Spleen (tissue), 11 donors: ENCODE measurements at regions not wholly inside any gene's neighbourhood (a gene's known extent, or its start where the extent isn't known, plus 50 kb on each side); places are given as distances from the start of the nearest gene placed in this dataset.

Source experiments
- DNase-seq: peaks from one replicate; pipeline ENCODE4 v3.0.0-alpha.2; 2020
- H3K27ac ChIP-seq, 8 donors: fragments of 200-600 bp; sonication (generic) in 7 of 8; 1 replicate in 4 of 8; 2 replicates in 4 of 8; pipeline versions ENCODE4 v1.5.0 to v1.8.0; 2016 to 2021; ENCODE audit warnings: inconsistent platforms in 4 of 8, mild to moderate bottlenecking in 4 of 8, moderate library complexity in 1 of 8
- H3K27me3 ChIP-seq, 7 donors: fragments of 200-600 bp; sonication (generic) in 6 of 7; replicated peaks in 1 of 7; 1 replicate in 4 of 7; 2 replicates in 3 of 7; pipeline versions ENCODE4 v1.5.0 to v1.8.0; 2016 to 2021; ENCODE audit warnings: inconsistent platforms in 3 of 7, mild to moderate bottlenecking in 1 of 7
- H3K36me3 ChIP-seq, 6 donors: fragments of 200-600 bp; sonication (generic) in 5 of 6; 1 replicate in 4 of 6; 2 replicates in 2 of 6; pipeline versions ENCODE4 v1.5.0 to v1.8.0; 2016 to 2021; ENCODE audit warnings: inconsistent platforms in 2 of 6
- H3K4me1 ChIP-seq, 6 donors: fragments of 200-600 bp; sonication (generic) in 5 of 6; 1 replicate in 3 of 6; 2 replicates in 3 of 6; pipeline versions ENCODE4 v1.5.0 to v1.8.0; 2016 to 2021; ENCODE audit warnings: inconsistent platforms in 3 of 6
- H3K4me3 ChIP-seq, 8 donors: fragments of 200-600 bp; sonication (generic) in 7 of 8; 1 replicate in 4 of 8; 2 replicates in 4 of 8; pipeline versions ENCODE4 v1.5.0 to v1.8.0; 2016 to 2021; ENCODE audit warnings: inconsistent platforms in 4 of 8, mild to moderate bottlenecking in 4 of 8, moderate library complexity in 2 of 8
- H3K9me3 ChIP-seq, 8 donors: fragments of 200-600 bp; sonication (generic) in 7 of 8; 1 replicate in 4 of 8; 2 replicates in 4 of 8; pipeline versions ENCODE4 v1.5.0 to v1.8.0; 2016 to 2021; ENCODE audit warnings: inconsistent platforms in 4 of 8
- POLR2A ChIP-seq, 3 donors: fragments of 450-650 bp; IDR thresholded peaks; one replicate each; pipeline ENCODE4 v1.5.1; 2017; ENCODE audit warnings: antibody characterized with exemption in 3 of 3, mild to moderate bottlenecking in 1 of 3
- POLR2AphosphoS5 ChIP-seq, 3 donors: sonication (generic); formaldehyde crosslinking; IDR thresholded peaks; one replicate each; pipeline ENCODE4 v1.5.1; 2017; ENCODE audit warnings: antibody characterized with exemption in 3 of 3
- WGBS, 5 donors: extraction: QIAGEN DNeasy Blood & Tissue Kit in 3 of 5; methylation state at CpG; one replicate each; pipeline versions ENCODE4 v1.1.5 to v1.1.7; 2013 to 2018; 5-methylcytosine and 5-hydroxymethylcytosine counted together
- intact Hi-C: fragments of 100-400 bp; cut with DNase I; formaldehyde crosslinking; loops from one replicate; pipeline ENCODE4 v1.15.0; 2023; ENCODE audit warnings: low total_unique reads
- TF ChIP-seq, protein P1 (sequence below), 11 experiments: fragments of 200-600 bp in 7 of 11; fragments of 450-650 bp in 4 of 11; sonication (generic) in 4 of 11; IDR thresholded peaks in 8 of 11; conservative IDR thresholded peaks in 3 of 11; 1 replicate in 7 of 11; 2 replicates in 4 of 11; pipeline versions ENCODE4 v1.4.0 to v1.8.0; 2016 to 2021; ENCODE audit warnings: antibody characterized with exemption in 11 of 11, inconsistent platforms in 4 of 11, mild to moderate bottlenecking in 1 of 11
- donor health status: healthy with polysubstance abuse.
- donor health status: DM: no; HTN: no; CAD: no; lungs with moderate emphysema.
- donor health status: DM: no; HTN: no; CAD: no.
- donor health status: Bipolar disorder and iron deficiency.
- donor health status: healthy.
- donor health status: DM: no; HTN: no; CAD: no.
- donor health status: DM: yes; HTN: yes; CAD: no.

DNA sequence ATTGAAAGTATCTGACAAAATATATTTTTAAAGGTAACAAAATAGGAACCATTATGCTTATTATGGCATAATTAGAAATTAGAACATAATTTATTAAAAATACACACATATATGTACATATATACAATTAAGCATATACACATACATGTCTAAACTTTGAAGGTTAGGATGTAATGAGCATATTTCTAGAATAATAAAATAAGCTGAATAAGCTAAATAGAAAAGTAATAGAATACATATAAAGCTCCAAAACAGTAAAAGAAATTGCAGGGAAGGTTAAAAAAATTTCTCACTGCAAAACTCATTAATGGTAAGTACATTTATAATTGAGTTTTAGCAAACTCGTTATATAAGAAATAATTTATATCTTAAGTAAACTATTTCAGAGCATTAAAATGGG, 1561.5 kb upstream of the ZEB2 start:
- TF ChIP-seq POLR2AphosphoS5 (IDR thresholded peaks at IDR 0.05) (no peak), POLR2A (IDR thresholded peaks at IDR 0.05) (no peak)
- TF ChIP-seq, protein P1, sequence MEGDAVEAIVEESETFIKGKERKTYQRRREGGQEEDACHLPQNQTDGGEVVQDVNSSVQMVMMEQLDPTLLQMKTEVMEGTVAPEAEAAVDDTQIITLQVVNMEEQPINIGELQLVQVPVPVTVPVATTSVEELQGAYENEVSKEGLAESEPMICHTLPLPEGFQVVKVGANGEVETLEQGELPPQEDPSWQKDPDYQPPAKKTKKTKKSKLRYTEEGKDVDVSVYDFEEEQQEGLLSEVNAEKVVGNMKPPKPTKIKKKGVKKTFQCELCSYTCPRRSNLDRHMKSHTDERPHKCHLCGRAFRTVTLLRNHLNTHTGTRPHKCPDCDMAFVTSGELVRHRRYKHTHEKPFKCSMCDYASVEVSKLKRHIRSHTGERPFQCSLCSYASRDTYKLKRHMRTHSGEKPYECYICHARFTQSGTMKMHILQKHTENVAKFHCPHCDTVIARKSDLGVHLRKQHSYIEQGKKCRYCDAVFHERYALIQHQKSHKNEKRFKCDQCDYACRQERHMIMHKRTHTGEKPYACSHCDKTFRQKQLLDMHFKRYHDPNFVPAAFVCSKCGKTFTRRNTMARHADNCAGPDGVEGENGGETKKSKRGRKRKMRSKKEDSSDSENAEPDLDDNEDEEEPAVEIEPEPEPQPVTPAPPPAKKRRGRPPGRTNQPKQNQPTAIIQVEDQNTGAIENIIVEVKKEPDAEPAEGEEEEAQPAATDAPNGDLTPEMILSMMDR (IDR thresholded peaks at IDR 0.05 in 8 of 11, conservative IDR thresholded peaks at IDR 0.05 in 3 of 11) = no peak
- no peak for DNase-seq
- H3K27me3 ChIP-seq = no peaks in the 10 kb centered on the region
- peaks cover 0 to 7% (median 2%) of the 10 kb centered on the region in 8 donors for H3K9me3 ChIP-seq
- intact Hi-C loops = no loop called here
- H3K27ac ChIP-seq = no peak overlapping the region
- no peaks in the 10 kb centered on the region for H3K36me3 ChIP-seq
- 75 to 93% (median 85%) methylated on average over 1 of the region's 1 CpG for WGBS, 5 donors
- no peaks in the 10 kb centered on the region for H3K4me1 ChIP-seq
- H3K4me3 ChIP-seq = no peak overlapping the region

DNA sequence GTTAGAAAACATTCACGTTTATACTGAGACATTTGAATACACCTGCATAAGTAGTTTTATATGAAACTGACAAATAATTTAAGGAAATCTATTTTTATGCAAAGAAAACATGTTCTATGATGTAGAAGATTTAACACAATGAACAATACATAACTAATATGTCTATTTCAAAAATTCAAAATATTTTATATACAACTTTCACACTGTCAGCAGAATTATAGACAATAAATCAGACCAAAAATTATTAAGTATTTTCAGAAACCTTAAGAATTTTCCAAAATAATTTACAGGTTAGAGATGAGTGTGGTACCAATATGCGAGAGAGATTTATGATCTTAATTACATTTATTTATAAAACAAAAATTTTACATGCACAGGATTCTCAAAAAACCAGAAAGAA, 1561.0 kb upstream of the ZEB2 start:
- H3K4me1 ChIP-seq = no peaks in the 10 kb centered on the region
- TF ChIP-seq POLR2AphosphoS5 (IDR thresholded peaks at IDR 0.05) (no peak), POLR2A (IDR thresholded peaks at IDR 0.05) (no peak)
- no peaks in the 10 kb centered on the region for H3K36me3 ChIP-seq
- no peak overlapping the region for H3K27ac ChIP-seq
- peaks cover 0 to 7% (median 2%) of the 10 kb centered on the region in 8 donors for H3K9me3 ChIP-seq
- intact Hi-C loops = no loop called here
- WGBS, 5 donors = 82 to 93% (median 85%) methylated on average over 2 of the region's 2 CpGs
- no peak overlapping the region for H3K4me3 ChIP-seq
- DNase-seq = no peak
- no peaks in the 10 kb centered on the region for H3K27me3 ChIP-seq

DNA sequence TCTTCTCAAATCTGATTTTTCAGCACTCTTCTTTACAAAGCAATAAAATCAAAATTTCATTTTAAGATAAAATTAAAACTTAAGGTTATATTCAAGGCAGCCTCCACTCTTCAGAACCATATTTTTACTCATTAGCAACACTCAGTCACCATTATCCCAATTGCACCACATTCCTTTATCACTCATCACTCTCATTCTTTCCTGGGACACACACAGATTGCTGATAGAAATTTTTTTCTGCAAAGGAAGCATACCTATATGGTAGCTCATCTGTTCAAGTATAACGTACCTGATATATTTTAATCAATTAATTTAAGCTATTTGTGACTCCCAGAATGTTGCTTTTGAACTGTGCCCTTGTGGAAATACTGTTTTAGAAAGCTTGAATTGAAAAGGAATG, 1559.3 kb upstream of the ZEB2 start:
- H3K36me3 ChIP-seq = no peaks in the 10 kb centered on the region
- no peaks in the 10 kb centered on the region for H3K27me3 ChIP-seq
- intact Hi-C loops = no loop called here
- DNase-seq = no peak
- H3K4me3 ChIP-seq = no peak overlapping the region
- H3K4me1 ChIP-seq = no peaks in the 10 kb centered on the region
- no peak for TF ChIP-seq POLR2A (IDR thresholded peaks at IDR 0.05)
- TF ChIP-seq, protein P1 (IDR thresholded peaks at IDR 0.05 in 8 of 11, conservative IDR thresholded peaks at IDR 0.05 in 3 of 11) = no peak
- TF ChIP-seq POLR2AphosphoS5 (IDR thresholded peaks at IDR 0.05) = no peak
- WGBS, 5 donors = 63 to 77% (median 72%) methylated on average over 1 of the region's 1 CpG
- H3K27ac ChIP-seq = no peak overlapping the region
- peaks cover 0 to 5% (median 0%) of the 10 kb centered on the region in 8 donors for H3K9me3 ChIP-seq

DNA sequence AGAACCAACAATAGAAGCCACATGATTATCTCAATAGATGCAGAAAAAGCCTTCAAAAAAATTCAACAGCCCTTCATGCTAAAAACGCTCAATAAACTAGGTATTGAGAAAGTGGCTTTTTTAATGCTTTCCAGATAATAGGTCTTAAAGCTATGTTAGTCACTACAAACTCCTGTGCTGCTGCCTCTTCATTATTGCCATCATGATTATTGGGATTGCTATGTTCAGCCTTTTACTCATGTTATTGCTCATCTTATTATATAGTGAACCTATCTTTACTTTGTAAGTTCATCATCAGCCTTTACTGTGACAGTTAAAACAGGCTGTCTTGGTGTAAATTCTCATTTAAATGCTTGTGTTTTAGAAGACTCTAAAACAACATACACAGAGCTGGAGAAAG, 1557.2 kb upstream of the ZEB2 start:
- no peak overlapping the region for H3K27ac ChIP-seq
- TF ChIP-seq POLR2AphosphoS5 (IDR thresholded peaks at IDR 0.05) = no peak
- TF ChIP-seq POLR2A (IDR thresholded peaks at IDR 0.05) = no peak
- no peaks in the 10 kb centered on the region for H3K4me1 ChIP-seq
- H3K27me3 ChIP-seq = no peaks in the 10 kb centered on the region
- no peak overlapping the region for H3K4me3 ChIP-seq
- peaks cover 0 to 7% (median 0%) of the 10 kb centered on the region in 8 donors for H3K9me3 ChIP-seq
- intact Hi-C loops = no loop called here
- no peak for DNase-seq
- WGBS, 5 donors = 76 to 100% (median 83%) methylated on average over 1 of the region's 1 CpG
- no peaks in the 10 kb centered on the region for H3K36me3 ChIP-seq

DNA sequence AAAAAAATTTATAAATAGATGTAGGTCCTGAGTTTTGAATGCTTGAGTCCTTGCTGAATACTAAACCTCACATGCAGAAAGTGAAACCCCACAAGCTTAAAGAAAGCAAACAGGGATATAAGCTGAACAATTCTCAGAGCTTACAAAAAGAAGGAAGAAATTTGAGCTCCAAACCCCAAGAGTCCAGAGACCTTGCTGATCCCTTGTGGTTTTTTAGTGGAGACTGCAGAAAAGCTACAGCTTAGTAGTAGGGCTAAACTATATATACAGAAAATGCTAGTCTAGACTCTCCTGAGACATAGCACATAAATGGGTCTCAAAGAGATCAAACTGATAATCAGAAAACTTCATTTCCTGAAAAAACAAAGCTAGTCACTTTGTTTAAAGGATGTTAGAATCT, 1548.1 kb upstream of the ZEB2 start:
- Histone ChIP-seq H3K4me3 (no peak overlapping the region), H3K27ac (no peak overlapping the region), H3K36me3 (no peaks in the 10 kb centered on the region)

DNA sequence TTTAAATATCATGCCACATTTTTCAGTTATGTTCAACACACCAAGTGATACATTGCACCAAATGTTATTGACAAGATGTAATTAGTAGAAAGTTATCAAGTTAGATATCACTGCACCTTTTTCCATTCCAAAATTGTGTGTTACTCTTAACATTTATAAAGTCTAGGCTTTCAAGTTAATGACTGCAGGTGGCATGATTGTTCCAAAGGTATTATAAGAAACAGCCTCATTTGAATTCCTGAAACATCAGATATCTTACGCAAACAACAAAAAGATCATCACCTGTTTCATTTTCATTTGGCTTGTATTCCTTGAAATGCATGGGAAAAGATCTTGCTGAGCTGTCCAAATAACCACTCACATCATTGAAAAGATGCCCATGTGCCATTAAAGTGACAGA, 1528.2 kb upstream of the ZEB2 start:
- no peaks in the 10 kb centered on the region for H3K27me3 ChIP-seq
- intact Hi-C loops = no loop called here
- H3K27ac ChIP-seq = no peak overlapping the region
- H3K4me3 ChIP-seq = no peak overlapping the region
- H3K9me3 ChIP-seq = peaks cover 0 to 7% (median 0%) of the 10 kb centered on the region in 8 donors
- no peaks in the 10 kb centered on the region for H3K4me1 ChIP-seq
- no peak for DNase-seq
- WGBS, 5 donors = 88 to 98% (median 93%) methylated on average over 1 of the region's 1 CpG
- H3K36me3 ChIP-seq = no peaks in the 10 kb centered on the region
- TF ChIP-seq POLR2AphosphoS5 (IDR thresholded peaks at IDR 0.05) = no peak
- TF ChIP-seq, protein P1 (IDR thresholded peaks at IDR 0.05 in 8 of 11, conservative IDR thresholded peaks at IDR 0.05 in 3 of 11) = no peak
- TF ChIP-seq POLR2A (IDR thresholded peaks at IDR 0.05) = no peak

More for the DNA sequence above, 1548.1 kb upstream of the ZEB2 start:
- Histone ChIP-seq H3K4me1 (no peaks in the 10 kb centered on the region), H3K9me3 (peaks cover 0 to 39% (median 10%) of the 10 kb centered on the region in 8 donors), H3K27me3 (no peaks in the 10 kb centered on the region)
- no peak for TF ChIP-seq POLR2A (IDR thresholded peaks at IDR 0.05)
- no peak for TF ChIP-seq POLR2AphosphoS5 (IDR thresholded peaks at IDR 0.05)
- intact Hi-C loops = loop anchor here (10.0 kb wide), 1 partner anchor 117 kb away; no protein-coding TSS in a partner anchor
- DNase-seq = no peak
